IMR-90 (cell line): ENCODE measurements at regions not wholly inside any gene's neighbourhood (a gene's known extent, or its start where the extent isn't known, plus 50 kb on each side); places are given as distances from the start of the nearest gene placed in this dataset.

Experiments used
- ATAC-seq: fragments of 200-7000 bp; cut with Tn5 transposase; 2 replicates; pipeline ENCODE4 v1.9.1; 2020; ENCODE audit warnings: low read depth, mild to moderate bottlenecking, moderate library complexity
- BruUV-seq: library from RNA; stranded (reverse); fragments of 400-500 nt; replicated peaks from 2 replicates; lab custom pipeline; 2021; lab: Mats Ljungman, UMichigan
- CTCF ChIA-PET: fragments of 300-600 bp; formaldehyde crosslinking; extraction: SDS; loops from one replicate; lab custom pipeline; 2021; ENCODE audit warnings: antibody characterized with exemption; lab: Yijun Ruan, JAX
- POLR2A ChIA-PET: fragments of 300-600 bp; sonication (Branson Sonifier 250); formaldehyde crosslinking; loops from one replicate; lab custom pipeline; 2022; ENCODE audit warnings: antibody characterized with exemption; ENCODE audit not compliant: unreplicated experiment; lab: Charles Lee
- DNase-seq: peaks from one replicate; pipeline ENCODE4 v3.0.0; 2013
- H2AFZ ChIP-seq: replicated peaks from 2 replicates; pipeline ENCODE3; 2013; ENCODE audit warnings: low read length, mild to moderate bottlenecking; ENCODE audit not compliant: poor library complexity
- H2AK5ac ChIP-seq: 2 replicates; pipeline ENCODE4 v1.6.1; 2013; ENCODE audit warnings: low read depth, low read length, inconsistent platforms
- H2AK9ac ChIP-seq: replicated peaks from 2 replicates; pipeline ENCODE3; 2013; ENCODE audit warnings: mild to moderate bottlenecking, low read depth, low read length, moderate library complexity; ENCODE audit not compliant: poor library complexity
- H2BK120ac ChIP-seq: 2 replicates; pipeline ENCODE4 v1.6.1; 2013; ENCODE audit warnings: low read depth, low read length, inconsistent platforms
- H2BK15ac ChIP-seq: 3 replicates; pipeline ENCODE4 v1.6.1; 2013; ENCODE audit warnings: low read depth, low read length, inconsistent platforms
- H2BK20ac ChIP-seq: 2 replicates; pipeline ENCODE4 v1.6.1; 2013; ENCODE audit warnings: low read depth, mild to moderate bottlenecking, inconsistent platforms, low read length, moderate library complexity
- H2BK5ac ChIP-seq: 2 replicates; pipeline ENCODE4 v1.6.1; 2013; ENCODE audit warnings: mild to moderate bottlenecking, low read depth, low read length, inconsistent platforms; ENCODE audit not compliant: poor library complexity, severe bottlenecking
- H3K14ac ChIP-seq: replicated peaks from 2 replicates; pipeline ENCODE4 v1.6.1; 2013; ENCODE audit warnings: low read depth, low read length, inconsistent platforms
- H3K18ac ChIP-seq: 2 replicates; pipeline ENCODE4 v1.6.1; 2013; ENCODE audit warnings: low read depth, low read length, control low read depth
- H3K23ac ChIP-seq: 2 replicates; pipeline ENCODE4 v1.6.1; 2013; ENCODE audit warnings: low read depth, low read length, inconsistent platforms
- H3K27ac ChIP-seq: 2 replicates; pipeline ENCODE4 v1.5.1; 2013; ENCODE audit warnings: mild to moderate bottlenecking, control low read depth, low read length; ENCODE audit not compliant: insufficient read depth
- H3K27me3 ChIP-seq: 2 replicates; pipeline ENCODE4 v1.6.1; 2013; ENCODE audit warnings: low read length; ENCODE audit not compliant: control insufficient read depth, insufficient read depth
- H3K36me3 ChIP-seq: 2 replicates; pipeline ENCODE4 v1.6.1; 2013; ENCODE audit warnings: low read length, mixed read lengths; ENCODE audit not compliant: control insufficient read depth, insufficient read depth
- H3K4ac ChIP-seq: 2 replicates; pipeline ENCODE4 v1.6.1; 2013; ENCODE audit warnings: low read depth, low read length, inconsistent platforms
- H3K4me1 ChIP-seq: 2 replicates; pipeline ENCODE4 v1.6.1; 2013; ENCODE audit warnings: low read length, mixed read lengths; ENCODE audit not compliant: control insufficient read depth, insufficient read depth
- H3K4me2 ChIP-seq: 2 replicates; pipeline ENCODE4 v1.6.1; 2013; ENCODE audit warnings: low read depth, mild to moderate bottlenecking, control low read depth, low read length, moderate library complexity
- H3K4me3 ChIP-seq: 2 replicates; pipeline ENCODE4 v1.5.1; 2013; ENCODE audit warnings: low read depth, mild to moderate bottlenecking, control low read depth, low read length, moderate library complexity; ENCODE audit not compliant: insufficient read depth
- H3K56ac ChIP-seq: 2 replicates; pipeline ENCODE4 v1.6.1; 2013; ENCODE audit warnings: low read length, inconsistent platforms; ENCODE audit not compliant: insufficient read depth; ENCODE audit errors: extremely low read depth
- H3K79me1 ChIP-seq, 2 experiments: 2 replicates each; pipeline ENCODE4 v1.6.1; 2013; ENCODE audit warnings: low read length in 2 of 2, inconsistent platforms in 1 of 2, low read depth in 1 of 2
- H3K9ac ChIP-seq: 2 replicates; pipeline ENCODE4 v1.6.1; 2013; ENCODE audit warnings: low read depth, low read length, control low read depth
- H3K9me1 ChIP-seq: 2 replicates; pipeline ENCODE4 v1.6.1; 2013; ENCODE audit warnings: low read length, inconsistent platforms; ENCODE audit not compliant: insufficient read depth
- H3K9me3 ChIP-seq: 2 replicates; pipeline ENCODE4 v1.6.1; 2013; ENCODE audit warnings: low read length; ENCODE audit not compliant: control insufficient read depth, insufficient read depth
- H4K20me1 ChIP-seq: 2 replicates; pipeline ENCODE4 v1.6.1; 2013; ENCODE audit warnings: low read length, inconsistent platforms; ENCODE audit not compliant: insufficient read depth
- H4K5ac ChIP-seq: 2 replicates; pipeline ENCODE4 v1.6.1; 2013; ENCODE audit warnings: mild to moderate bottlenecking, low read depth, low read length, control low read depth
- H4K8ac ChIP-seq, 2 experiments: 2 replicates each; pipeline ENCODE4 v1.6.1; 2013; ENCODE audit warnings: low read depth in 2 of 2, low read length in 2 of 2, control low read depth in 1 of 2, inconsistent platforms in 1 of 2
- H4K91ac ChIP-seq: 2 replicates; pipeline ENCODE4 v1.6.1; 2013; ENCODE audit warnings: low read depth, low read length, inconsistent platforms; ENCODE audit not compliant: insufficient read depth
- CEBPB ChIP-seq: IDR thresholded peaks from 2 replicates; pipeline ENCODE4 v1.6.1; 2012; ENCODE audit warnings: low read depth, low read length, improper control_type of control experiment
- FOS ChIP-seq: fragments of 150-350 bp; IDR thresholded peaks from 2 replicates; pipeline ENCODE4 v1.6.1; 2016; ENCODE audit warnings: low read depth, low read length
- MAZ ChIP-seq: IDR thresholded peaks from 2 replicates; pipeline ENCODE4 v1.6.1; 2012; ENCODE audit warnings: low read depth, mild to moderate bottlenecking, low read length, improper control_type of control experiment, moderate library complexity, borderline replicate concordance
- SMC3 ChIP-seq: fragments of 150-350 bp; IDR thresholded peaks from 2 replicates; pipeline ENCODE4 v1.6.1; 2016; ENCODE audit warnings: low read depth, mild to moderate bottlenecking, antibody characterized with exemption, low read length, moderate library complexity
- WGBS, 2 experiments: methylation state at CpG; one replicate each; pipeline versions ENCODE4 v1.1.5 to v1.1.7; 2013; ENCODE audit warnings: missing lambda C conversion rate in 2 of 2; ENCODE audit not compliant: insufficient read length in 1 of 2; ENCODE audit errors: extremely low coverage in 2 of 2; 5-methylcytosine and 5-hydroxymethylcytosine counted together
- dilution Hi-C: fragments of 300-500 bp; cut with HindIII; formaldehyde crosslinking; loops from one replicate; pipeline ENCODE4 v1.14.3; 2018; ENCODE audit warnings: low sequenced_read_pairs; ENCODE audit not compliant: unreplicated experiment
- in situ Hi-C: fragments of 300-500 bp; cut with MboI; formaldehyde crosslinking; loops from 3 replicates; pipeline ENCODE4 v1.14.3; 2019; ENCODE audit warnings: low sequenced_read_pairs, inconsistent platforms, mixed read lengths
- intact Hi-C: fragments of 100-400 bp; cut with micrococcal nuclease; formaldehyde crosslinking; loops from 2 replicates; pipeline ENCODE4 v1.10.0; 2022
- TF ChIP-seq, protein P1 (sequence below): fragments of 150-350 bp; IDR thresholded peaks from 2 replicates; pipeline ENCODE4 v1.6.1; 2016; ENCODE audit warnings: low read depth, mild to moderate bottlenecking, low read length, moderate library complexity, borderline replicate concordance

DNA sequence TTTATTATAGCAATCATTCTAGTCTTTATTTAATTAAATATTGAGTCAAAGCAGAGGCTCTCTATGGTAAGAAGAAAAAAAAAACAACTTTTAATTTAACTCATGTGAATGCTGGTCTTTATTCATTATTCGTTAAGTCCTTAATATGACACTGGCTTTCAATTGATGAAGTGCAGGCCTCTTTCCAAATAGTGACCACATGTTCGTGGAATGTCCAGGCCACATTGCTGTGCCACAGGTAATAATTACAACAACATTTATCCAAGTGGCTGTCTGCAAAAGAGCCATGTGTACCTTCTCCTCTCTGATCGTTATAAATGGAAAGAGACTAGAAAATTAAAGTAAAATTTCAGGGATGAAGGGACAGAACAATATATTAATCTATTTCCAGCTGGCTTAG lies 220.1 kb upstream of the PABPC4L start:
- Histone ChIP-seq H3K9ac (no peak overlapping the region), H4K91ac (no peak overlapping the region), H3K36me3 (no peaks in the 10 kb centered on the region), H4K5ac (no peak overlapping the region), H2AK5ac (no peak overlapping the region), H3K18ac (no peak overlapping the region), H3K9me1 (no peaks in the 10 kb centered on the region), H2BK15ac (no peak overlapping the region), H3K4ac (no peak overlapping the region), H2AK9ac (no peak overlapping the region), H3K4me3 (no peak overlapping the region), H3K27me3 (no peaks in the 10 kb centered on the region), H3K27ac (no peak overlapping the region), H3K14ac (no peak overlapping the region), H3K23ac (no peak overlapping the region), H4K20me1 (no peaks in the 10 kb centered on the region), H2AFZ (no peak overlapping the region), H4K8ac (no peak overlapping the region), H3K4me2 (no peak overlapping the region), H3K9me3 (no peaks in the 10 kb centered on the region), H3K4me1 (no peaks in the 10 kb centered on the region), H2BK5ac (no peak overlapping the region), H3K56ac (no peak overlapping the region), H3K79me1 (no peaks in the 10 kb centered on the region), H2BK120ac (no peak overlapping the region), H2BK20ac (no peak overlapping the region)
- no peak for ATAC-seq
- POLR2A ChIA-PET = no interaction called here
- intact Hi-C loops = no loop called here
- dilution Hi-C loops = no loop called here
- TF ChIP-seq SMC3 (no peak), MAZ (no peak), FOS (no peak), CEBPB (no peak)
- TF ChIP-seq, protein P1, sequence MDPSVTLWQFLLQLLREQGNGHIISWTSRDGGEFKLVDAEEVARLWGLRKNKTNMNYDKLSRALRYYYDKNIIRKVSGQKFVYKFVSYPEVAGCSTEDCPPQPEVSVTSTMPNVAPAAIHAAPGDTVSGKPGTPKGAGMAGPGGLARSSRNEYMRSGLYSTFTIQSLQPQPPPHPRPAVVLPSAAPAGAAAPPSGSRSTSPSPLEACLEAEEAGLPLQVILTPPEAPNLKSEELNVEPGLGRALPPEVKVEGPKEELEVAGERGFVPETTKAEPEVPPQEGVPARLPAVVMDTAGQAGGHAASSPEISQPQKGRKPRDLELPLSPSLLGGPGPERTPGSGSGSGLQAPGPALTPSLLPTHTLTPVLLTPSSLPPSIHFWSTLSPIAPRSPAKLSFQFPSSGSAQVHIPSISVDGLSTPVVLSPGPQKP = no peak
- no peak for DNase-seq
- 80% methylated on average over 1 of the region's 3 CpGs; no CpG with 5 or more reads in 1 of the 2 experiments for WGBS, 2 experiments
- CTCF ChIA-PET = no interaction called here
- no TSS peak for BruUV-seq
- in situ Hi-C loops = no loop called here
